HCT116 (cell line): ENCODE measurements at regions not wholly inside any gene's neighbourhood (a gene's known extent, or its start where the extent isn't known, plus 50 kb on each side); places are given as distances from the start of the nearest gene placed in this dataset.

ENCODE experiments used
- CBX3 ChIP-seq: IDR thresholded peaks from 2 replicates; pipeline ENCODE4 v1.6.1; 2012; ENCODE audit warnings: low read depth
- CTCF ChIP-seq, 3 experiments: fragments of 200-600 bp in 1 of 3; sonication (generic) in 1 of 3; IDR thresholded peaks in 2 of 3; conservative IDR thresholded peaks in 1 of 3; 2 replicates each; pipeline ENCODE4 v1.5.1; 2012 to 2017; ENCODE audit warnings: low read depth in 2 of 3, low read length in 2 of 3, antibody characterized with exemption in 1 of 3, borderline replicate concordance in 1 of 3, control low read depth in 1 of 3, mild to moderate bottlenecking in 1 of 3, mixed read lengths in 1 of 3, mixed run types in 1 of 3, moderate library complexity in 1 of 3; ENCODE audit not compliant: insufficient read depth in 1 of 3
- EZH2 ChIP-seq: fragments of 200-600 bp; sonication (generic); IDR thresholded peaks from 2 replicates; pipeline ENCODE4 v1.6.1; 2017; ENCODE audit warnings: antibody characterized with exemption, mixed run types
- JUND ChIP-seq: IDR thresholded peaks from 2 replicates; pipeline ENCODE4 v1.6.1; 2012
- MAX ChIP-seq: IDR thresholded peaks from 2 replicates; pipeline ENCODE4 v1.6.1; 2012
- POLR2A ChIP-seq: IDR thresholded peaks from 2 replicates; pipeline ENCODE4 v1.7.0; 2011; ENCODE audit warnings: borderline replicate concordance; ENCODE audit not compliant: insufficient read depth, insufficient read length; ENCODE audit errors: extremely low read depth
- POLR2AphosphoS5 ChIP-seq: IDR thresholded peaks from 2 replicates; pipeline ENCODE4 v1.6.1; 2011; ENCODE audit warnings: mild to moderate bottlenecking, low read depth, low read length, moderate library complexity
- RAD21 ChIP-seq: IDR thresholded peaks from 2 replicates; pipeline ENCODE4 v1.6.1; 2012; ENCODE audit warnings: low read depth, mild to moderate bottlenecking
- REST ChIP-seq: IDR thresholded peaks from 2 replicates; pipeline ENCODE4 v1.6.1; 2012; ENCODE audit warnings: low read depth
- YY1 ChIP-seq: IDR thresholded peaks from 2 replicates; pipeline ENCODE4 v1.6.1; 2011; ENCODE audit warnings: low read length, low read depth, moderate library complexity, mild to moderate bottlenecking; ENCODE audit not compliant: insufficient replicate concordance; ENCODE audit errors: extremely low read depth
- ZNF274 ChIP-seq: fragments of 200-500 bp; sonication (Bioruptor generic); IDR thresholded peaks from 2 replicates; pipeline ENCODE4 v1.6.1; 2014; ENCODE audit warnings: mild to moderate bottlenecking, low read depth, low read length, inconsistent platforms

- TF ChIP-seq POLR2AphosphoS5 (no peak), POLR2A (no peak), CTCF (IDR thresholded peaks at IDR 0.05 in 2 of 3, conservative IDR thresholded peaks at IDR 0.05 in 1 of 3; ENCODE audit: borderline replicate concordance in 1 of 3, insufficient read depth in 1 of 3, low read depth in 2 of 3, low read length in 2 of 3) (no peak), EZH2 (no peak), JUND (no peak), MAX (no peak), CBX3 (no peak), RAD21 (no peak), YY1 (no peak), REST (no peak), ZNF274 (no peak)
These were observed 69.0 kb upstream of the HPF1 start for GRCh38 chr4:169826634-169827187.
